ENCODE measurements at regions not wholly inside any gene's neighbourhood (a gene's known extent, or its start where the extent isn't known, plus 50 kb on each side); places are given as distances from the start of the nearest gene placed in this dataset.

GRCh38 chr2:200084036-200084435 lies 128.7 kb downstream of the MAIP1 start:
- H3K27ac Mint-ChIP-seq = no peak overlapping the region
- no peak overlapping the region for H3K4me3 ChIP-seq (ENCODE audit: low read length)
- no peaks in the 10 kb centered on the region for H3K4me1 Mint-ChIP-seq
- H3K36me3 ChIP-seq (ENCODE audit: insufficient read depth, low read length) = no peaks in the 10 kb centered on the region
- no peaks in the 10 kb centered on the region for H3K9me3 Mint-ChIP-seq
- no peaks in the 10 kb centered on the region for H3K9me3 ChIP-seq (ENCODE audit: low read length)
- H3K36me3 Mint-ChIP-seq = no peaks in the 10 kb centered on the region
- POLR2A ChIA-PET = no interaction called here
- DNase-seq = no peak
- no peaks in the 10 kb centered on the region for H3K27me3 ChIP-seq (ENCODE audit: insufficient read depth, low read length, poor library complexity, severe bottlenecking)
- CTCF ChIA-PET = no interaction called here
- H3K4me1 ChIP-seq (ENCODE audit: insufficient read depth, low read length) = no peaks in the 10 kb centered on the region
- no peak overlapping the region for H3K4me3 Mint-ChIP-seq
- peaks cover 7 to 27% of the 10 kb centered on the region in 2 donors for H3K27me3 Mint-ChIP-seq
- no peak overlapping the region for H3K27ac ChIP-seq (ENCODE audit: low read depth, low read length)

- no peaks in the 10 kb centered on the region for H3K27me3 ChIP-seq (ENCODE audit: insufficient read depth, low read length, poor library complexity, severe bottlenecking)
- H3K36me3 Mint-ChIP-seq = no peaks in the 10 kb centered on the region
- H3K9me3 Mint-ChIP-seq = no peaks in the 10 kb centered on the region
- H3K4me3 Mint-ChIP-seq = no peak overlapping the region
- POLR2A ChIA-PET = no interaction called here
- H3K27ac ChIP-seq (ENCODE audit: low read depth, low read length) = no peak overlapping the region
- H3K4me1 Mint-ChIP-seq = no peaks in the 10 kb centered on the region
- H3K4me1 ChIP-seq (ENCODE audit: insufficient read depth, low read length) = no peaks in the 10 kb centered on the region
- peaks cover 7 to 14% of the 10 kb centered on the region in 2 donors for H3K27me3 Mint-ChIP-seq
- no peaks in the 10 kb centered on the region for H3K36me3 ChIP-seq (ENCODE audit: insufficient read depth, low read length)
- DNase-seq = no peak
- peak overlapping the region in 1 of 8 donors; percentile 21 for H3K27ac Mint-ChIP-seq
- no peaks in the 10 kb centered on the region for H3K9me3 ChIP-seq (ENCODE audit: low read length)
- CTCF ChIA-PET = no interaction called here
- no peak overlapping the region for H3K4me3 ChIP-seq (ENCODE audit: low read length)
Observed at GRCh38 chr2:200086911-200087310, 131.5 kb downstream of the MAIP1 start.

GRCh38 chr2:200087451-200087850 lies 132.1 kb downstream of the MAIP1 start:
- no peak overlapping the region for H3K4me3 ChIP-seq (ENCODE audit: low read length)
- no peaks in the 10 kb centered on the region for H3K9me3 ChIP-seq (ENCODE audit: low read length)
- no peak for DNase-seq
- Mint-ChIP-seq H3K4me1 (no peaks in the 10 kb centered on the region), H3K27me3 (peaks cover 2 to 9% of the 10 kb centered on the region in 2 donors), H3K9me3 (no peaks in the 10 kb centered on the region), H3K36me3 (no peaks in the 10 kb centered on the region), H3K4me3 (no peak overlapping the region), H3K27ac (no peak overlapping the region)
- no peaks in the 10 kb centered on the region for H3K4me1 ChIP-seq (ENCODE audit: insufficient read depth, low read length)
- H3K36me3 ChIP-seq (ENCODE audit: insufficient read depth, low read length) = no peaks in the 10 kb centered on the region
- H3K27ac ChIP-seq (ENCODE audit: low read depth, low read length) = no peak overlapping the region
- POLR2A ChIA-PET = no interaction called here
- CTCF ChIA-PET = no interaction called here
- no peaks in the 10 kb centered on the region for H3K27me3 ChIP-seq (ENCODE audit: insufficient read depth, low read length, poor library complexity, severe bottlenecking)

GRCh38 chr2:200089040-200089755 lies 133.8 kb downstream of the MAIP1 start:
- CTCF ChIA-PET = no interaction called here
- H3K9me3 Mint-ChIP-seq = no peaks in the 10 kb centered on the region

GRCh38 chr2:200089756-200090109 lies 134.4 kb downstream of the MAIP1 start:
- Mint-ChIP-seq H3K4me3 (no peak overlapping the region), H3K9me3 (no peaks in the 10 kb centered on the region), H3K4me1 (no peaks in the 10 kb centered on the region), H3K27me3 (peaks cover 0 to 2% of the 10 kb centered on the region in 2 donors), H3K36me3 (no peaks in the 10 kb centered on the region), H3K27ac (no peak overlapping the region)
- ChIA-PET POLR2A (no interaction called here), CTCF (no interaction called here)
- H3K9me3 ChIP-seq (ENCODE audit: low read length) = no peaks in the 10 kb centered on the region
- H3K27me3 ChIP-seq (ENCODE audit: insufficient read depth, low read length, poor library complexity, severe bottlenecking) = no peaks in the 10 kb centered on the region
- no peak overlapping the region for H3K4me3 ChIP-seq (ENCODE audit: low read length)
- no peak overlapping the region for H3K27ac ChIP-seq (ENCODE audit: low read depth, low read length)
- no peaks in the 10 kb centered on the region for H3K36me3 ChIP-seq (ENCODE audit: insufficient read depth, low read length)
- DNase-seq = no peak
- no peaks in the 10 kb centered on the region for H3K4me1 ChIP-seq (ENCODE audit: insufficient read depth, low read length)

More at GRCh38 chr2:200089040-200089755, 133.8 kb downstream of the MAIP1 start:
- H3K9me3 ChIP-seq (ENCODE audit: low read length) = no peaks in the 10 kb centered on the region
- no peaks in the 10 kb centered on the region for H3K36me3 ChIP-seq (ENCODE audit: insufficient read depth, low read length)
- POLR2A ChIA-PET = no interaction called here
- no peaks in the 10 kb centered on the region for H3K4me1 ChIP-seq (ENCODE audit: insufficient read depth, low read length)
- H3K4me3 Mint-ChIP-seq = no peak overlapping the region
- no peak for DNase-seq
- H3K27me3 ChIP-seq (ENCODE audit: insufficient read depth, low read length, poor library complexity, severe bottlenecking) = no peaks in the 10 kb centered on the region
- H3K4me1 Mint-ChIP-seq = no peaks in the 10 kb centered on the region
- H3K27me3 Mint-ChIP-seq = peaks cover 0 to 2% of the 10 kb centered on the region in 2 donors
- H3K27ac Mint-ChIP-seq = peak overlapping the region in 1 of 8 donors; percentile 2
- no peak overlapping the region for H3K27ac ChIP-seq (ENCODE audit: low read depth, low read length)
- no peaks in the 10 kb centered on the region for H3K36me3 Mint-ChIP-seq
- H3K4me3 ChIP-seq (ENCODE audit: low read length) = no peak overlapping the region

- Histone ChIP-seq H3K4me1 (ENCODE audit: insufficient read depth, low read length) (no peaks in the 10 kb centered on the region), H3K9me3 (ENCODE audit: low read length) (no peaks in the 10 kb centered on the region), H3K4me3 (ENCODE audit: low read length) (no peak overlapping the region), H3K27me3 (ENCODE audit: insufficient read depth, low read length, poor library complexity, severe bottlenecking) (no peaks in the 10 kb centered on the region), H3K27ac (ENCODE audit: low read depth, low read length) (no peak overlapping the region), H3K36me3 (ENCODE audit: insufficient read depth, low read length) (no peaks in the 10 kb centered on the region)
- H3K9me3 Mint-ChIP-seq = no peaks in the 10 kb centered on the region
- H3K27me3 Mint-ChIP-seq = peaks cover 0 to 2% of the 10 kb centered on the region in 2 donors
- H3K36me3 Mint-ChIP-seq = no peaks in the 10 kb centered on the region
- no peaks in the 10 kb centered on the region for H3K4me1 Mint-ChIP-seq
- no peak for DNase-seq
- no peak overlapping the region for H3K4me3 Mint-ChIP-seq
- CTCF ChIA-PET = no interaction called here
- POLR2A ChIA-PET = no interaction called here
- H3K27ac Mint-ChIP-seq = no peak overlapping the region
Observed at GRCh38 chr2:200090683-200091082, 135.3 kb downstream of the MAIP1 start.

GRCh38 chr2:200091126-200091525 lies 135.7 kb downstream of the MAIP1 start:
- Histone ChIP-seq H3K4me1 (ENCODE audit: insufficient read depth, low read length) (no peaks in the 10 kb centered on the region), H3K4me3 (ENCODE audit: low read length) (no peak overlapping the region), H3K36me3 (ENCODE audit: insufficient read depth, low read length) (no peaks in the 10 kb centered on the region), H3K9me3 (ENCODE audit: low read length) (no peaks in the 10 kb centered on the region), H3K27me3 (ENCODE audit: insufficient read depth, low read length, poor library complexity, severe bottlenecking) (no peaks in the 10 kb centered on the region), H3K27ac (ENCODE audit: low read depth, low read length) (no peak overlapping the region)
- ChIA-PET CTCF (no interaction called here), POLR2A (no interaction called here)
- peaks cover 0 to 2% of the 10 kb centered on the region in 2 donors for H3K27me3 Mint-ChIP-seq
- no peak for DNase-seq
- no peaks in the 10 kb centered on the region for H3K9me3 Mint-ChIP-seq
- no peaks in the 10 kb centered on the region for H3K36me3 Mint-ChIP-seq
- H3K27ac Mint-ChIP-seq = no peak overlapping the region
- H3K4me3 Mint-ChIP-seq = no peak overlapping the region
- no peaks in the 10 kb centered on the region for H3K4me1 Mint-ChIP-seq

GRCh38 chr2:200092235-200092634 lies 136.9 kb downstream of the MAIP1 start:
- H3K36me3 ChIP-seq (ENCODE audit: insufficient read depth, low read length) = no peaks in the 10 kb centered on the region
- peaks cover 0 to 2% of the 10 kb centered on the region in 2 donors for H3K27me3 Mint-ChIP-seq
- H3K4me1 Mint-ChIP-seq = no peaks in the 10 kb centered on the region
- peak overlapping the region in 1 of 8 donors; percentile 39 for H3K27ac Mint-ChIP-seq
- no peak overlapping the region for H3K4me3 Mint-ChIP-seq
- H3K36me3 Mint-ChIP-seq = no peaks in the 10 kb centered on the region
- no peak for DNase-seq
- no peaks in the 10 kb centered on the region for H3K9me3 ChIP-seq (ENCODE audit: low read length)
- H3K9me3 Mint-ChIP-seq = no peaks in the 10 kb centered on the region
- no peaks in the 10 kb centered on the region for H3K27me3 ChIP-seq (ENCODE audit: insufficient read depth, low read length, poor library complexity, severe bottlenecking)
- no peak overlapping the region for H3K27ac ChIP-seq (ENCODE audit: low read depth, low read length)
- ChIA-PET CTCF (no interaction called here), POLR2A (no interaction called here)
- no peak overlapping the region for H3K4me3 ChIP-seq (ENCODE audit: low read length)
- no peaks in the 10 kb centered on the region for H3K4me1 ChIP-seq (ENCODE audit: insufficient read depth, low read length)

- no peak overlapping the region for H3K4me3 ChIP-seq (ENCODE audit: low read length)
- ChIA-PET POLR2A (no interaction called here), CTCF (no interaction called here)
- H3K36me3 ChIP-seq (ENCODE audit: insufficient read depth, low read length) = no peaks in the 10 kb centered on the region
- no peaks in the 10 kb centered on the region for H3K27me3 ChIP-seq (ENCODE audit: insufficient read depth, low read length, poor library complexity, severe bottlenecking)
- Mint-ChIP-seq H3K9me3 (no peaks in the 10 kb centered on the region), H3K4me3 (no peak overlapping the region), H3K4me1 (no peaks in the 10 kb centered on the region), H3K36me3 (no peaks in the 10 kb centered on the region), H3K27me3 (peaks cover 0 to 4% of the 10 kb centered on the region in 2 donors), H3K27ac (no peak overlapping the region)
- no peaks in the 10 kb centered on the region for H3K4me1 ChIP-seq (ENCODE audit: insufficient read depth, low read length)
- no peak for DNase-seq
- H3K27ac ChIP-seq (ENCODE audit: low read depth, low read length) = no peak overlapping the region
- H3K9me3 ChIP-seq (ENCODE audit: low read length) = no peaks in the 10 kb centered on the region
Observed at GRCh38 chr2:200095436-200095835, 140.1 kb downstream of the MAIP1 start.
